ENCODE measurements at regions not wholly inside any gene's neighbourhood (a gene's known extent, or its start where the extent isn't known, plus 50 kb on each side); places are given as distances from the start of the nearest gene placed in this dataset.

GRCh38 chr13:80921541-80921940, 580.6 kb upstream of the SPRY2 start:
- WGBS: 73% methylated on average over 2 of the region's 2 CpGs
- Histone ChIP-seq H3K4me1 (ENCODE audit: control insufficient read depth in 4 of 4, insufficient read depth in 4 of 4, low read length in 3 of 4) (no peaks in the 10 kb centered on the region), H3K36me3 (ENCODE audit: control insufficient read depth in 4 of 4, insufficient read depth in 3 of 4, low read depth in 1 of 4, low read length in 3 of 4) (no peaks in the 10 kb centered on the region), H3K9me3 (ENCODE audit: control insufficient read depth in 4 of 4, low read length in 3 of 4) (no peaks in the 10 kb centered on the region), H3K27ac (ENCODE audit: low read depth in 1 of 2, low read length in 2 of 2) (no peak overlapping the region), H3K27me3 (ENCODE audit: control insufficient read depth in 4 of 4, insufficient read depth in 4 of 4, low read length in 3 of 4) (no peaks in the 10 kb centered on the region), H3K4me3 (ENCODE audit: low read depth in 1 of 3, low read length in 3 of 3) (no peak overlapping the region), H3K9ac (ENCODE audit: low read depth in 1 of 2, low read length in 2 of 2) (no peak overlapping the region)
- DNase-seq (ENCODE audit: low spot score): no peak
- TF ChIP-seq NR2F2 (IDR thresholded peaks at IDR 0.05) (no peak), RAD21 (IDR thresholded peaks at IDR 0.05) (no peak), ZBTB33 (IDR thresholded peaks at IDR 0.05) (no peak), HNF4G (IDR thresholded peaks at IDR 0.05) (no peak), JUND (IDR thresholded peaks at IDR 0.05) (no peak), FOXA2 (IDR thresholded peaks at IDR 0.05) (no peak), MAX (IDR thresholded peaks at IDR 0.05) (no peak), REST (IDR thresholded peaks at IDR 0.05) (no peak), SP1 (IDR thresholded peaks at IDR 0.05) (no peak), RXRA (IDR thresholded peaks at IDR 0.05) (no peak), TAF1 (conservative IDR thresholded peaks at IDR 0.05) (no peak), HNF4A (conservative IDR thresholded peaks at IDR 0.05) (no peak)

- H3K4me1 ChIP-seq (ENCODE audit: control insufficient read depth in 4 of 4, insufficient read depth in 4 of 4, low read length in 3 of 4): no peaks in the 10 kb centered on the region
- 80% methylated on average over 2 of the region's 2 CpGs for WGBS
- H3K4me3 ChIP-seq (ENCODE audit: low read depth in 1 of 3, low read length in 3 of 3): no peak overlapping the region
- TF ChIP-seq NR2F2 (IDR thresholded peaks at IDR 0.05) (no peak), GABPA (IDR thresholded peaks at IDR 0.05 in 1 of 2, conservative IDR thresholded peaks at IDR 0.05 in 1 of 2) (no peak), MAX (IDR thresholded peaks at IDR 0.05) (no peak), CTCF (IDR thresholded peaks at IDR 0.05; ENCODE audit: low read depth, low read length, missing input control) (no peak), HNF4A (conservative IDR thresholded peaks at IDR 0.05) (no peak), FOXA1 (IDR thresholded peaks at IDR 0.05) (no peak), YY1 (IDR thresholded peaks at IDR 0.05) (no peak), JUND (IDR thresholded peaks at IDR 0.05) (no peak), TAF1 (conservative IDR thresholded peaks at IDR 0.05) (no peak), ZBTB33 (IDR thresholded peaks at IDR 0.05) (no peak), EGR1 (IDR thresholded peaks at IDR 0.05; ENCODE audit: low read depth in 2 of 2) (no peak), ATF3 (IDR thresholded peaks at IDR 0.05) (no peak), HNF4G (IDR thresholded peaks at IDR 0.05) (no peak), FOXA2 (IDR thresholded peaks at IDR 0.05) (no peak), RXRA (IDR thresholded peaks at IDR 0.05) (no peak), REST (IDR thresholded peaks at IDR 0.05) (no peak), RAD21 (IDR thresholded peaks at IDR 0.05) (no peak), SP1 (IDR thresholded peaks at IDR 0.05) (no peak)
- no peak overlapping the region for H3K27ac ChIP-seq (ENCODE audit: low read depth in 1 of 2, low read length in 2 of 2)
- no peaks in the 10 kb centered on the region for H3K27me3 ChIP-seq (ENCODE audit: control insufficient read depth in 4 of 4, insufficient read depth in 4 of 4, low read length in 3 of 4)
- no peaks in the 10 kb centered on the region for H3K36me3 ChIP-seq (ENCODE audit: control insufficient read depth in 4 of 4, insufficient read depth in 3 of 4, low read depth in 1 of 4, low read length in 3 of 4)
- no peak overlapping the region for H3K9ac ChIP-seq (ENCODE audit: low read depth in 1 of 2, low read length in 2 of 2)
- DNase-seq (ENCODE audit: low spot score): no peak
- H3K9me3 ChIP-seq (ENCODE audit: control insufficient read depth in 4 of 4, low read length in 3 of 4): peaks cover 0 to 4% (median 0%) of the 10 kb centered on the region in 4 donors
These were observed 565.9 kb upstream of the SPRY2 start for GRCh38 chr13:80906860-80907259.
